HG02763 (cell line): ENCODE measurements at regions not wholly inside any gene's neighbourhood (a gene's known extent, or its start where the extent isn't known, plus 50 kb on each side); places are given as distances from the start of the nearest gene placed in this dataset.

Source experiments
- ATAC-seq: cut with Tn5 transposase; IDR thresholded peaks from one replicate; pipeline ENCODE4 v1.9.1; 2021; ENCODE audit warnings: mild to moderate bottlenecking, moderate library complexity; ENCODE audit not compliant: unreplicated experiment

GRCh38 chr2:67215214-67216055 lies 181.7 kb upstream of the ETAA1 start:
- ATAC-seq, result no peak

GRCh38 chr2:67216103-67216502 lies 181.0 kb upstream of the ETAA1 start:
- no peak for ATAC-seq

- ATAC-seq, result no peak
Measured at GRCh38 chr2:67216881-67217280, 180.3 kb upstream of the ETAA1 start.

- no peak for ATAC-seq
Measured at GRCh38 chr2:67217398-67217797, 179.7 kb upstream of the ETAA1 start.

- no peak for ATAC-seq
Measured at GRCh38 chr2:67218056-67218455, 179.1 kb upstream of the ETAA1 start.

GRCh38 chr2:67219651-67220050 lies 177.5 kb upstream of the ETAA1 start:
- no peak for ATAC-seq

GRCh38 chr2:67221266-67221665 lies 175.9 kb upstream of the ETAA1 start:
- ATAC-seq, result no peak

GRCh38 chr2:67225287-67225973 lies 171.7 kb upstream of the ETAA1 start:
- ATAC-seq, result no peak

GRCh38 chr2:67229706-67230105 lies 167.4 kb upstream of the ETAA1 start:
- ATAC-seq, result no peak

GRCh38 chr2:67232936-67233335 lies 164.2 kb upstream of the ETAA1 start:
- ATAC-seq, result no peak

- no peak for ATAC-seq
Measured at GRCh38 chr2:67234440-67234839, 162.7 kb upstream of the ETAA1 start.

- no peak for ATAC-seq
Measured at GRCh38 chr2:67237288-67237687, 159.8 kb upstream of the ETAA1 start.

- ATAC-seq, result no peak
Measured at GRCh38 chr2:67240507-67240906, 156.6 kb upstream of the ETAA1 start.

- no peak for ATAC-seq
Measured at GRCh38 chr2:67241453-67241852, 155.7 kb upstream of the ETAA1 start.

- no peak for ATAC-seq
Measured at GRCh38 chr2:67242456-67242855, 154.7 kb upstream of the ETAA1 start.

GRCh38 chr2:67243919-67244318 lies 153.2 kb upstream of the ETAA1 start:
- no peak for ATAC-seq

GRCh38 chr2:67246791-67247190 lies 150.3 kb upstream of the ETAA1 start:
- ATAC-seq, result no peak

GRCh38 chr2:67251741-67252140 lies 145.4 kb upstream of the ETAA1 start:
- ATAC-seq, result no peak

GRCh38 chr2:67255933-67256615 lies 141.1 kb upstream of the ETAA1 start:
- ATAC-seq, result no peak

- no peak for ATAC-seq
Measured at GRCh38 chr2:67256892-67257291, 140.2 kb upstream of the ETAA1 start.

- no peak for ATAC-seq
Measured at GRCh38 chr2:67258122-67258521, 139.0 kb upstream of the ETAA1 start.

- ATAC-seq, result no peak
Measured at GRCh38 chr2:67258831-67259230, 138.3 kb upstream of the ETAA1 start.
